Right hindlimb (tissue), 1 donor: ENCODE measurements at regions not wholly inside any gene's neighbourhood (a gene's known extent, or its start where the extent isn't known, plus 50 kb on each side); places are given as distances from the start of the nearest gene placed in this dataset.

Experiments used
- DNase-seq: peaks from one replicate; pipeline ENCODE4 v3.0.0-alpha.2; 2018

DNA sequence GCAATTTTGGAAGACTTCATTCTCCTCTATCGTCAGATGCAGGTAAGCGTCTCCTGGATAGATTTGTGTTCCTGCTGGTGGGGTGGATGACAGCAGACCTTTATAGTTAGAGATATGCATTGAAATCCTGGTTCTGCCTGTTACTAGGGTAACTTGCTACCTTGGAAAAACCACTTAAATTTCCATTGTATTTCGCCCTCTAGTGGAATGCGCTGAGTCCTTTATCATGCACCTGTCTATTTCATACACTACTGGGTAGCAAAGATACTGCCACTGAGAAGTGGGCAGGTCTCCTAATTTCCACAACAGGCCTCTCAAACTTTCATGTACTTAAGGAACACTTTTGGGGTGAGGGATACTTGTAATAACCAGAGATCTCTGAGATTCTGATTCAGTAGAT is 209.5 kb upstream of the SUCLG2 start:
- DNase-seq: no peak

DNA sequence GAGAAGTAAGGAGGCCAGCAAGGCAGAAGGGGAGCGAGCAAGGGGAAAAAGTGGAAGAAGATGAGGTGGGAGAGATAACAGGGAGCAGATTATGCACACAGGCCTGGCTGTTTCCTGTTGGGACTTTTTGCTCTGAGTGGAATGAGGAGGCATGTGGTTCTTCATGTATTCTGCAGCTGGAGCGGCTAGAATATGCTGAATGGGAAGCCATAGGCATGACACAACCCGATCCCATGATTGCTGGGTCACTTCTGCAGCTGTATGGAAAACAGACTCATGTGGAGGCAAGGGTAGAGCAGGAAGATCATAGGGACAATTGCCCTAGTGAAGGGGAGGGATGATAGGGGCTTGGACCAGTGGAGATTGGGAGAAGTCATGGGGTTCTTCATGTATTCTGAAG is 206.0 kb upstream of the SUCLG2 start:
- no peak for DNase-seq

DNA sequence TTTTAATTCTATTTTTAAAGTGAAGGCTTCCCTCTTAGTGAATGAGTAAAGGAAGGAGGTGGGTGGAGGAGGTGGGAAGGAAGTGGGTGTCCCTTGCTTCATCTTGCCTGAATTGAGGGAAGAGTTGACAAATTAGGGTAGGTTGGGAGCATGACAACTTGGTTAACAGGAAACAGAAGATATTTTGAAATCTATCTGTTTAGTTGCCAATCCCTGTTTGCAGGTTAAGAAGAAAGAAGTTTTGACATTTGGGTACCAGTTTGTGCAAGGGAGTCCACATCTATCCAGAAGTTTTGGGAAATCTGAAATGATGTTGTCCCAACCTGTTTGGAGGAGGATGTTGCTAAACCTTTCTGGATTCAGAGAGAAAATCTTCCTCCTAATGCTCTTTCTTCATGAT is 204.1 kb upstream of the SUCLG2 start:
- no peak for DNase-seq

DNA sequence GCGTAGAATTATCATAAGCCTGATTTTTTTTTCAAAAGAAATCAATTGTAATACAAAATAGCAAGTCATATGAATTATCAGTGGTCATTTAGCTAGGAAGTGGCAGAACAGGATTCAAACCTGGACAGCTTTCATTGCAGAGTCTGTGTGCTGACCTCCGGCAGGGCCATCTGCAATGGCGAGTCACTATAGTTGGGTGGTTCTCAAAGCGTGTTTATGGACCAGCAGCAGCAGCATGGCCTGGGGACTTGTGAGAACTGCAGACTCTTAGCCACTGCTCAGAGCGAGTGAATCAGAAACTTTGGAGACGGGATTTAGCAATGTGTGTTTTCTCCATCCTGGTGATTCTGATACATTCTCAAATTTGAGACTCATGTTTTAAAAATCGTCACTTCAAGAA is 202.3 kb upstream of the SUCLG2 start:
- DNase-seq: no peak

DNA sequence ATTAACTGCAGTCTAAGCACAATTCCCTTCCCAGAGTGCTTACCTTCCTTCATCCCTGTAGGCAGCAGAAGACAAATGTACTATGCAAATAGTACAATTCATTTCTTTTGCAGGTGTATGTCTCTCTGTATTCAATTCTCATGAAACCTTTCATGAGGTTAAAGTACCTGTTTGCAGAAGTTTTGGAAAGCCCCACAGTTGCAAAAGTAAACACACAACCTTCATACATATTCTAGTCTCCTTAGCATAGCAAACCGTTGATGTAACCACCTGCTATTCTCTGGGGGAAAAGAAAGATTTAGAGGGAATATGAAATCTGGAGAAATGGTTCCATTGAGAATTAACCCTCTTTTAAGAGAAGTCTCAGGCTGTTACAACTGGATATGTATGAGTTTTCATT is 200.3 kb upstream of the SUCLG2 start:
- no peak for DNase-seq

DNA sequence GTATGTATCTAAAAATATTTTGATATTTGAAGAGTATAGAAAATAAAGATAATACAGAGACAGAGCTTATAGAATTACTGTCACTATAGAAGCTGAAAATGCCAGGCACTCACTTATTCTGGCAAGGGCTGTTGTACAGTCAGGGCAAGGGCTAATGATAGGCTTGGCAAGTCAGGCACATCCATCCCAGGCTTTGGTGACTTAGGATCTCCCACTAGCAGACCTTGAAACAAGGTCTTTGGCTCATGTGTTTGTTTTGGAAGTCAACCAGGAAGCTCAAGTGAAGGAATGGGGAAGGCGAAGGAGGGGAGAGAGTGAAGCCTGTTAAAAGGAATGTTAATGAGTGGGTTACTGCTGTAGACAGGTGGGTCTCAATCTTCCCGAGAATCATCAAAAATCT is 199.1 kb upstream of the SUCLG2 start:
- no peak for DNase-seq

DNA sequence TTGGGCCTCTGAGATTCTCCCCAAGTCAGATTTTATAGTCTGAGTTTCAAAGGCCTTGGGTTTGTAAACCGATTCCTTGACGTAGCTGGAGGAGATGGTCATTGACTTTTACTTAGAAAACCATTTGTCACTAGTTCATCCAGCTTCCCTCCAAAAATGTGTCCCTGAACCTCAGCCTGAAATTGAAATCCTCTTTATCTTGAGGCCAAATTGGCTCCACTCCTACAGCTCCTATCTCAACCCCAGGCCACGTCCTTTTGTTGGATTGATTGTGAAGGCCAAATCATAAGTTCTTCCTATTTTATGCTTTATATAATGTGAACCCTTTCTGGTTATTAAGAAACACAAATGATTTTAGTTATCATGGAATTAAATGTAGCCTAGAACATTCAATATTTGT is 193.9 kb upstream of the SUCLG2 start:
- DNase-seq: no peak

DNA sequence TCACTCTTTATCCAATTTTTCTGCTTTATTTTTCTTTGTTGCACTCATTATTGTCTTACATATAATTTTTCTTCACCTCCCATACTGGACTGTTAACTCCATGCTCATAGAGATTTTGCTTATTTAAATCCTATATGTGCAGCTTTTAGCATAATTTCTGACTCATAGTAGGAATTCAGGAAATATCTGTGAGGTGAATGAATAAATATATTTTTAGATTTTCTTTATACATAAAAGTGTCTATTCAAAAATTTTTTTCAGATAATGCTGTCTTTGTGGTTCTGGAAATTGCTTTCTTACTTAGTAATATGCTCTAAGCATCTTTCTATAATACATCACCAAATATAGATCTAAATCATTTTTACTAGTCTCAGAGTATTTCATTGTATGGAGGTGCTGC is 191.8 kb upstream of the SUCLG2 start:
- DNase-seq: no peak

DNA sequence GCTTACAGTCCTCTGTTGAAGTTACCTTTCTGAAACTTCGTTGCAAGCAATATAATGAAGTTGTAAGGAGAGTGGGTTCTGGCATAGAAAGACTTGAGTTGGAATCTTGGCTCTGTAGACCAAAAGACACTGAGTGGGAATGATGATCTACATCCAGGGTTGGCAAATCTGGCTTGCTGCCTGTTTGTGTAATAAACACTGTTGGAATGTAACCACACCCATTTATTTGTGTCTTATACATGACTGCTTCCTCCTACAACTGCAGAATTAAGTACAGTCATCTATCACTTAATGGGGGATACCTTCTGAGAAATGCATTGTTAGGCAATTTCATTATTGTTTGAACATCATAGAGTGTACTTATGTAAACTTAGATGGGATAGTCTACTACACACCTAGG is 178.4 kb upstream of the SUCLG2 start:
- DNase-seq: no peak

DNA sequence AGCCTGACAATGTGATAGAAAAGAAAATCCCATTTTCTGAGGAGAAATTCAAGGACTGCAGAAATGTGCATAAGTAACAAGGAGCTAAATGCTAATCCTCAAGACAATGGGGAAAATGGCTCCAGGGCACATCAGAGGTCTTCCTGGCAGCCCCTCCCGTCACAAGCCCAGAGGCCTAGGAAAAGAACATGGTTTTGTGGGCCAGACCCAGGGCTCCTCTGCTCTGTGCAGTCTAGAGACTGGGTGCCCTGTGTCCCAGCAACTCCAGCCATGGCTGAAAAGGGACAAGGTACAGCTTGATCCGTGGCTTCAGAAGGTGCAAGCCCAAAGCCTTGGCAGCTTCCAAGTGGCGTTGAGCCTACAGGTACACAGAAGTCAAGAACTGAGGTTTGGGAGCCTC is 176.8 kb upstream of the SUCLG2 start:
- DNase-seq: no peak

DNA sequence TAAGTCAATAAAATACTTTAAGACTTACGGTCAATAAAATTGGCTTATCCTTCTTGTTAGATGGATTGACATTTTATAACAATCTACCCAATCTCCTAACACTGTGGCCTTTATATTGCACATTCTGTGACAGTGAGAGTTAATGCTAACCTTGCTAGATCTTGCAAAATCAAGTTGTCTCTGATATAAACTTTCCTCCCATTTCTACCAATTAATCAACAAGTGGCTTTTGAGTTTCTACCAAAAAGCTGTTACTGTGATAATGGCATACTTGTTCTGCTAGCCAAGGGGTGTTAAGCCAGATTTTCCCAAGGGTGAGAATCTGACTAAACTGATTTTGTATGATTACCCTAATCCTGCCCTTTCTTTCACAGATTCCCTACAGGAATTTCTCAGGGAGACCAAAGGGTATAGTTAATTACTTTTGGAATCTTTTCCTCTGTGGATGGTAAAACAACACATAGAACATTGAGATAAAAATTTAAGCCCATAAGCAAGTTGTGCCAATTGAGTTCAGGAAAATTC is 174.1 kb upstream of the SUCLG2 start:
- no peak for DNase-seq

DNA sequence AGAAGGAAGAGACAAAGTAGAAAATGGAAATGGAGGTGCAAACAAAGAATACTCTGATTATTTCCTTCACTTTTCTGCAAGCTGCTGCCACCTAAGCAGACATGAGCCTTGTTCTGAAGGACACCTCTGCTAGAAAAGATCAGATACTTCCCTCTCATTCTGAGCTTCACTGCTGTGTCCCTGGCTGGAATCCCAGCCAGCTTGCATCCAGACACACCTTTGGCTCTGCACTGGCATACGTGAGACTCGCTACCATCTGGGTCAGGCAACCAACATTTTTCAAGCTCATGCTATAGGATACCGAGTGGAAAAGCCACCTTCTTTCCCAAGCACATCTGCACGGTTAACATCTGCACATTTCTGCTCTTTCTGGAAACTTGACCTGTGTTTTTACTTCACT is 166.7 kb upstream of the SUCLG2 start:
- no peak for DNase-seq

DNA sequence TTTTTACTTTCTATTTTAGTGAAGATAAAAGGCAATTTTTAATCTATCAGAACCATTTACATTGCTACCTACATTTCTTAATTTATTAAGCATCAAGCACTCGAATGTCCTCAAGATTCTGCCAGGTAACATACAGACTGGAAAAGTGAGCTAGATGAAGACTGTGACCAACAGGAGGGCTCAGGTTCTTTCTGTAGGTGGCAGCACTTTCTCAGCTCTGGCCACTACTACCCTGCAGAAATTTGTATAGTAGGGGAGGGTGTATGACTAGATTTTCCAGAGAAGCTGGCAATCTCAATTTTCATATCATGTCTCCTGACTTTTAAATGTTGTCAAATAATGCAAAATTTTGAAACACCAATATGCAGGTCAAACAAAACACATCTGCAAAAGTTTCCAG is 165.0 kb upstream of the SUCLG2 start:
- DNase-seq: no peak

DNA sequence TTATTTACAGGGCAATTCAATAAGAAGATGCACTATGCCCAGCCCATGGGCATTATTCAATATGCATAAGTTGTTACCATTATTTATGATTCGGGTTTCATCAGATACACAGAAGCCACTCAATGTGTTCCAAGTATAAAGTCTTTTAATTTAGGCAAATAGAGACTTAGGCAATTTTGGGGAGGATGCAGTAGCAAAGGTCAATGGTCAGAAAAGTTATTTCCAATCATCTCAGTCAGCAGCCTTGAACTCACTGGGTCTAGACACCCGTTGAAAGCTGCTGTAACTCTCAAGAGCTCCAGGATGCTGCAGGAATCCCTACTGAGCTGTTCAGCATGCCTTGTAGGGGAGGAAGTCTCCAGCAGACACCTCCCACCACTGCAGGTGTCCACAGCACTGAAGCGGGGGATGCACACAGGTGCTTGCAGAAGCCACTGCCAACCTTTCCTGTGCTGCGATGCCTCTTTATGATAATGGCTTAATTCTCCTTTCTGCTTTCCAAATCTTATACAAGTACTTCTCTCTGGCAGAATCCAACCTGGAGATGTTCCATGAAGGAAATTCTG is 155.0 kb upstream of the SUCLG2 start:
- DNase-seq: no peak

DNA sequence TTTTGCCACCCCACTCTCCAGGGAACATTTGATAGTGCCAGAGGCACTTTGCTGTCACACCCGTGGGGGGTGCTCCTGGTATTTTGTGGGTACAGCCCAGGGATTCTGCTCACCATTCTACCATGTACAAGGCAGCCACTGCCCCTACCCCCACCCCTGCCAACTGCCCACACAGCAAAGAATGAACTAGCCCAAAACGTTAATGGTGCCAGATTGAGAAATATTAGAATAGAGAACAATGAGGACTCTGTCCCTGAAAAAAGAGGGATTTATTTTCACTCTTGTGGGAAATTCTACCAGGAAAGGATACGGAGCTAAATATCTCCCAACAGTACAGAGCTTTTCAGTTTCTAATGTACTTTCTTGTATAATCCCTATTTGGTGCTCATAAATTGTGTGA is 154.5 kb upstream of the SUCLG2 start:
- no peak for DNase-seq

DNA sequence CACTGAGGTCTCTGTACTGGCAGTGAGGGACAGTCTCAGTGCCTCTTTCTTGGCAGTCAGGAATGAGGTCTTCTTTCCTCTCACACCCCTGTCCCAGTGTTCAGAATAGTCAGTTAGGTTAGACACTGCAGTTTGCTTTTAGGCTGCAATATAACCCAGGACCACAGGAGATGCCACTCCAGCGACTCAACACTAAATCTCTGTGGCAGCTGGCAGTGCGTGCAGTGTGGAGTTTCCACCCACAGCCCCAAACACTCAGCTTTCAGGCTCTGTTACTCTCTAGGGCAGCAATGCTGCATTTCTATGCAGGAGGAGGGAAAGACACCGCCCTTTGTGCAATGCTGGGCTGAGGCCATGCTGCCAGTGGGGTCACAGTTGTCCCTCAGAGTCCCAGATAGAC is 150.2 kb upstream of the SUCLG2 start:
- DNase-seq: no peak

DNA sequence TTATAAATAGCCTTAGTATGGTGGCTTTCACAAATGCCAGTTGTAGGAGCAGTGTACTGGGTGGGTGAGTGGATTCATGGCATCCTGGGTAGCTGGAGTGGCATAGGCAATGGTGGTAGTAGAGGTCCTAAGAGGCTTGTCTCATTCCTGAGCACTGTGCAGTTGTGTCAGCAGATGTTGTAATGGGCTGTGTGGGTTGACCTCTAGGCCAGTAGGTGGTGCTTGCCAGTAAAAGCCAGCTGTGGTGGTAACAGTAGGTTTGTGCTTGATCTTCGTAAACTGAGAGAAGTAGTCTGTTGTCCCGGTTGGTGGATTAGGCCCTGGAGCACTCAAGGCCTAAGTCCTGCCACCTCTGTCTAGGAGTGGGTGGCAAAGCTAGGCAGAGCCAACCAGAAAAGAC is 149.7 kb upstream of the SUCLG2 start:
- DNase-seq: no peak

DNA sequence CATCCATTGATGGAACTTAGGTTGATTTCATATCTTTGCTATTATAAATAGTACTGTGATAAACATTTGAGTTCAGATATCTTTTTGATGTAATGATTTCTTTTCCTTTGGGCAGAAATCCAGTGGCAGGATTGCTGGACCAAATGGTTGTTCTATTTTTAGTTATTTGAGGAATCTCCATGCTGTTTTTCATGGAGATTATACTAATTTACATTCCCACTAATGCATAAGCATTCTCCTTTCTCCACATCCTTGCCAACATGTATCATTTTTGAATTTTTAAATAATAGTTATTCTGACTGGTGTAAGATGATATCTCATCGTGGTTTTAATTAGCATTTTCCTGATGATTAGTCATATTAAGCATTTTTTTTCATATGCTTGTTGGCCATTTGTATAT is 144.0 kb upstream of the SUCLG2 start:
- no peak for DNase-seq

DNA sequence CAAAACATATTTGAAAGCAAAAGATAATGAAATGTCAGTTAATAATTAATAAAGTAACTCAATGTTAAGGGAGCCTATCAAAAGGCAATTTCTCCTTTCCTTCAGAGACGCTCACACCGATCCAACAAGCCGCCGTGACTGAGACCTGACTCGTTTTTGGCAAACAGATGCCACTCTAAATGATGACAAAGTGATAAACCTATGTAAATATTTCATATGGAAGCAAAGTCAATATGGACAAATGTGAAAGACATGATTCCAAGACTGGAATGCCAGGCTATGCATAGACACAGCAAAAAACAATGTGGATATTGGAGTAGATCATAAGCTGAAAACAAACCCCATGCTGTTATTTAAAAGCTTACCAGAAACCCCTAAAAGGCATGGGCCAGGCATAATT is 137.2 kb upstream of the SUCLG2 start:
- no peak for DNase-seq

DNA sequence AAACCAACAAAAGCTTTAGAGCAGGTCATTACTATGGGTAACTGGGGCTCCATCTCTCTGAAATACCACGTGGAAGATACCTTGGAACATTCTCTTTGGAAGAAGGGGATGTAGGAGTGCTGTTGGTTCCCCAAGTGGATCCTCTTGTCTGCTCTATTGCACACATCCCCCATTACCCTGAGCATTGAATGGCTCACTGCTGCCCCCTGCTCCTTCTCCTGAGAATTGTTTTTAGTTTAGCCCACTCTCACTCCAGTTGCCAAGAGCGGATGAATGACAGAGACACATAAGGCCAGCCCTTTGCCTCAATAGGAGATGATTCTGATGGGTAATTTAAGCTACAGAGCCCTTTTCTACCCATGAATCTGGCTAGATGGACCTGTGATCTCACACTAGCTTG is 135.6 kb upstream of the SUCLG2 start:
- peak; percentile 29 for DNase-seq

DNA sequence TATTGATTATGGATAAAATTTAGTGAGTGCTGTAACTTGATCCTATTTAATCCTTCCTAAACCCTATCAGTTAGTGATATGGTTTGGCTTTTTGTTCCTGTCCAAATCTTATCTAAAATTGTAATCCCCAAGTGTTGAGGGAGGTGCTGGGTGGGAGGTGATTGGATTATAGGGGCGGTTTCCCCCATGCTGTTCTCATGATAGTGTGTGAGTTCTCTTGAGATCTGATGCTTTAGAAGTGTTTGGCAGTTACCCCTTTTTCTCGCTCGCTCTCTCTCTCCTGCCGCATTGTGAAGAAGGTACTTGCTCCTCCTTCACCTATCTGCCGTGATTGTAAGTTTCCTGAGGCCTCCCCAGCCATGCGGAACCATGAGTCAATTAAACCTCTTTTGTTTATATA is 134.0 kb upstream of the SUCLG2 start:
- DNase-seq: no peak

DNA sequence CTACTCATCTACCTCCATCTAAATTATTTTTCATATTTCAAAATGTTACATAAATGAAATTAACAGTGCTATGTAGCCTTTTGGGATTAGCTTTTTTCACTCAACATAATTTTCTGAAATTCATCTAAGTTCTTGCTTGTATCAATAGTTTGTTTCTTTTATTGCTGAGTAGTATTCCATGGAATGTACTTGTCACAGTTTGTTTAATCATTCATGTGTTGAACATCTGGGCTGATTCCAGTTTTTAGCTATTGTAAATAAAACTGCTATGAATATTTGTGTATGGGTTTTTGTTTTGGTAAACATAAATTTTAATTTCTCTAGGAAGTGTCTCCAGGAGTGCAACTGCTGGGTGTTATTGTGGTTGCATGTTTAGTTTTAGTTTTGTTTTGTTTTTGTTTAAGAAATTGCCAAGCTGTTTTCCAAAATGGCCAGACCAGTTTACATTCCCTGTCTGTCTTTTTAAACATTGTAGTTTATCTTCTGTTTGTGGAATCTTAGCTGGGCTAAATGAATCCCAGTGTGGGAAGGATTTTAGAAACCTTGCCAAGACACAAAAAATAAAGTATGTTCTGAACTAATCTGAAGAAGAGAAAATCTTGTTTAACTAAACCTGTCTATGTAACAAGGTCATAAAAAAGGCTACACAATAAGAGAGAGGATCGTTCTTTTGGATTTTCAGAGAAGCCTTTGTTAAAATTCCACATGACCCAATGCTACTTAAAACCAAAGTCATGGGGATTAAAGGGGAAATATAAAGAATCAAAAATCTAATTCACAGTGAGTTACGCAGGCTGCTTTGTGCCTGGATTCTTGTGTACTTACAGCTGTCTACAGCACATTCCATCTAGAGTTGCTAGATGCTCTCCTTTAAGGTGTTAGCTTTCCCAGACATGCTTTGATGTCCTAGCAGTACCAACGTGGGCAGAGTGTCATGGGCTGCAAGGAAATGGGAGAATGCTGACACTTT is 129.2 kb upstream of the SUCLG2 start:
- no peak for DNase-seq

DNA sequence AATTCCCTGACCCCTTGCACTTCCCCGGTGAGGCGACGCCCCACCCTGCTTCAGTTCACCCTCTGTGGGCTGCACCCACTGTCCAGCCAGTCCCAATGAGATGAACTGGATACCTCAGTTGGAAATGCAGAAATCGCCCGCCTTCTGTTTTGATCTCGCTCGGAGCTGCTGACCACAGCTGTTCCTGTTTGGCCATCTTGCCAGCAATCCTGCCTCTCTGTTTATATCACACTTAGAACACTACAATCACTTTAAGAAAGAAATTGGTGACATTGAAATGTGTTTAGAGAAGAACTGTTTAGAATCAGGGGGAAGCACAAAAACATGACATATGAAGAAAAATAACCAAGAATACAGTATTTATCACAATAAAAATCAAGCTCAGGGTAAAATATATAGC is 127.5 kb upstream of the SUCLG2 start:
- no peak for DNase-seq

DNA sequence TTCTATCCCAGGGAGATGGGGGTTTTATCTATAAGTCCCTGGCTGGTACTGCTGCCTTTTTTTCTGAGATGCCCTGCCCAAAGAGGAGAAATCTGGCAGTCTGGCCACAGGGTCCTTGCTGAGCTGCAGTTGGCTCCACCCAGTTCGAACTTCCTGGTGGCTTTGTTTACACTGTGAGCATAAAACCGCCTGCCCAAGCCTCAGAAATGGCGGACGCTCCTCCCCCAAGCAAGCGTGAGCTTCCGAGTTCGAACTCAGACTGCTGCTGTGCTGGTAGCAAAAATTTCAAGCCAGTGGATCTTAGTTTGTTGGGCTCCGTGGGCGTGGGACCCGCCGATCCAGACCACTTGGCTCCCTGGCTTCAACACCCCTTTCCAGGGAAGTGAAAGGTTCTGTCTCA is 126.8 kb upstream of the SUCLG2 start:
- DNase-seq: no peak

DNA sequence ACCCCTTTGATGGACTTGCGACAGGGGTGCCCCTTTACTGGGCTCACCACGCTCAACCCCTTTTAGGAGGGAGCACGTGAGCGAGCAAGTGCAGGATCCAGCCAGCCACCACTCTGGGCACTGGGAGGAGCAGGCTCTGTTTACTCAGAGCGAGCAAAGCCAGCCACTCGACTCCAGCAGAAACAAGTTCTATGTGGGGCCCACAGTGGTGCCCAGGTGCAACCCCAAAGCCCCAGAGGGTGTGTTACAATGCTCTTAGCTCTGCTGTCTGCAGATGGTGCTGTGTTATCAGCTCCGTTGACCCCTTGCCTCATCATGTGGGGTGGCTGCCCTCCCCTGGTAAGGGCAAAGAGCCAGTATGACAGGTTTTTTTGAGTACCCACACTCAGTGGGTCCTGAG is 120.3 kb upstream of the SUCLG2 start:
- DNase-seq: no peak
